HepG2 (cell line): ENCODE measurements at regions not wholly inside any gene's neighbourhood (a gene's known extent, or its start where the extent isn't known, plus 50 kb on each side); places are given as distances from the start of the nearest gene placed in this dataset.

Experiments
- ARNTL ChIP-seq: sonication (generic); formaldehyde crosslinking; IDR thresholded peaks from 2 replicates; pipeline ENCODE4 v1.4.0; 2020; ENCODE audit warnings: mild to moderate bottlenecking, missing genetic modification reagents
- ATF3 ChIP-seq: sonication (generic); formaldehyde crosslinking; IDR thresholded peaks from 2 replicates; pipeline ENCODE4 v1.4.0; 2020; ENCODE audit warnings: missing genetic modification reagents
- BHLHE40 ChIP-seq: IDR thresholded peaks from 2 replicates; pipeline ENCODE4 v1.6.1; 2011; ENCODE audit warnings: low read length, improper control_type of control experiment
- BORCS8-MEF2B ChIP-seq: sonication (generic); formaldehyde crosslinking; IDR thresholded peaks from 2 replicates; pipeline ENCODE4 v1.8.0; 2022; ENCODE audit warnings: mild to moderate bottlenecking, missing genetic modification reagents
- CAMTA2 ChIP-seq: sonication (generic); formaldehyde crosslinking; IDR thresholded peaks from 2 replicates; pipeline ENCODE4 v1.4.0; 2020; ENCODE audit warnings: mild to moderate bottlenecking, missing genetic modification reagents, borderline replicate concordance
- CENPX ChIP-seq: sonication (generic); formaldehyde crosslinking; IDR thresholded peaks from 2 replicates; pipeline ENCODE4 v1.9.0; 2021; ENCODE audit warnings: mild to moderate bottlenecking, missing genetic modification reagents, moderate library complexity
- GFI1 ChIP-seq: sonication (generic); formaldehyde crosslinking; IDR thresholded peaks from 2 replicates; pipeline ENCODE4 v1.5.0; 2020; ENCODE audit warnings: missing genetic modification reagents, mild to moderate bottlenecking, borderline replicate concordance
- HDAC6 ChIP-seq: fragments of 200-600 bp; sonication (generic); IDR thresholded peaks from 2 replicates; pipeline ENCODE4 v1.7.0; 2017; ENCODE audit warnings: mild to moderate bottlenecking, antibody characterized with exemption, low read length, low read depth
- MYNN ChIP-seq: sonication (generic); formaldehyde crosslinking; IDR thresholded peaks from 2 replicates; pipeline ENCODE4 v1.4.0; 2020; ENCODE audit warnings: mild to moderate bottlenecking, low read depth, missing genetic modification reagents
- NR2F1 ChIP-seq, 2 experiments: fragments of 450-650 bp in 1 of 2; formaldehyde crosslinking in 1 of 2; IDR thresholded peaks; 2 replicates each; pipeline versions ENCODE4 v1.5.0 to v1.6.1; 2016 to 2020; ENCODE audit warnings: mild to moderate bottlenecking in 1 of 2, missing compliant biosample characterization in 1 of 2, missing genetic modification reagents in 1 of 2, moderate library complexity in 1 of 2
- NRL ChIP-seq: sonication (generic); formaldehyde crosslinking; IDR thresholded peaks from 2 replicates; pipeline ENCODE4 v1.5.0; 2020; ENCODE audit warnings: missing genetic modification reagents, mild to moderate bottlenecking, moderate library complexity, borderline replicate concordance
- PBX3 ChIP-seq: sonication (generic); formaldehyde crosslinking; IDR thresholded peaks from 2 replicates; pipeline ENCODE4 v1.8.1; 2023; ENCODE audit warnings: missing genetic modification reagents, inconsistent platforms, borderline replicate concordance
- SAFB2 ChIP-seq: sonication (generic); formaldehyde crosslinking; IDR thresholded peaks from 2 replicates; pipeline ENCODE4 v1.5.1; 2020; ENCODE audit warnings: missing genetic modification reagents, low read depth, mild to moderate bottlenecking, borderline replicate concordance
- SALL1 ChIP-seq: sonication (generic); formaldehyde crosslinking; IDR thresholded peaks from 2 replicates; pipeline ENCODE4 v1.8.0; 2022; ENCODE audit warnings: mild to moderate bottlenecking, missing genetic modification reagents
- SMYD3 ChIP-seq: sonication (generic); formaldehyde crosslinking; IDR thresholded peaks from 2 replicates; pipeline ENCODE4 v1.8.1; 2023; ENCODE audit warnings: mild to moderate bottlenecking, missing genetic modification reagents
- SOX13 ChIP-seq, 3 experiments: fragments of 450-650 bp in 1 of 3; sonication (generic) in 1 of 3; formaldehyde crosslinking in 1 of 3; IDR thresholded peaks in 2 of 3; conservative IDR thresholded peaks in 1 of 3; 2 replicates each; pipeline versions ENCODE4 v1.5.0 to v1.6.1; 2016 to 2020; ENCODE audit warnings: antibody characterized with exemption in 1 of 3, mild to moderate bottlenecking in 1 of 3, missing compliant biosample characterization in 1 of 3, missing genetic modification reagents in 1 of 3, moderate library complexity in 1 of 3
- TCF7 ChIP-seq: sonication (generic); IDR thresholded peaks from 2 replicates; pipeline ENCODE4 v1.6.1; 2016; ENCODE audit warnings: antibody characterized with exemption, low read depth
- ZNF367 ChIP-seq: sonication (generic); formaldehyde crosslinking; IDR thresholded peaks from 2 replicates; pipeline ENCODE4 v1.4.0; 2020; ENCODE audit warnings: missing genetic modification reagents, borderline replicate concordance
- ZNF879 ChIP-seq: sonication (generic); formaldehyde crosslinking; IDR thresholded peaks from 2 replicates; pipeline ENCODE4 v1.8.1; 2023; ENCODE audit warnings: missing genetic modification reagents
- TF ChIP-seq, protein P1 (sequence below): sonication (generic); formaldehyde crosslinking; IDR thresholded peaks from 2 replicates; pipeline ENCODE4 v1.5.0; 2020; ENCODE audit warnings: missing genetic modification reagents

- no peak for TF ChIP-seq PBX3 (CRISPR knock-in tag)
- TF ChIP-seq, protein P1, sequence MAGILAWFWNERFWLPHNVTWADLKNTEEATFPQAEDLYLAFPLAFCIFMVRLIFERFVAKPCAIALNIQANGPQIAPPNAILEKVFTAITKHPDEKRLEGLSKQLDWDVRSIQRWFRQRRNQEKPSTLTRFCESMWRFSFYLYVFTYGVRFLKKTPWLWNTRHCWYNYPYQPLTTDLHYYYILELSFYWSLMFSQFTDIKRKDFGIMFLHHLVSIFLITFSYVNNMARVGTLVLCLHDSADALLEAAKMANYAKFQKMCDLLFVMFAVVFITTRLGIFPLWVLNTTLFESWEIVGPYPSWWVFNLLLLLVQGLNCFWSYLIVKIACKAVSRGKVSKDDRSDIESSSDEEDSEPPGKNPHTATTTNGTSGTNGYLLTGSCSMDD (CRISPR knock-in tag), result no peak
- TF ChIP-seq TCF7, result no peak
- TF ChIP-seq ARNTL (CRISPR knock-in tag), result no peak
- no peak for TF ChIP-seq NRL (CRISPR knock-in tag)
- TF ChIP-seq SAFB2, result no peak
- peak; percentile 25 to 83; a peak in 2 of 4 replicates for TF ChIP-seq NR2F1 (CRISPR knock-in tag; IDR thresholded peaks at IDR 0.05)
- TF ChIP-seq ZNF879, result no peak
- no peak for TF ChIP-seq SOX13 (IDR thresholded peaks at IDR 0.05)
- peak in 1 of 2 experiments; percentile 26; a peak in 1 of 4 replicates for TF ChIP-seq SOX13 (CRISPR knock-in tag; conservative IDR thresholded peaks at IDR 0.05 in 1 of 2, IDR thresholded peaks at IDR 0.05 in 1 of 2)
- TF ChIP-seq SMYD3, result no peak
- no peak for TF ChIP-seq ZNF367 (CRISPR knock-in tag)
- no peak for TF ChIP-seq CENPX
- TF ChIP-seq MYNN (CRISPR knock-in tag), result no peak
- no peak for TF ChIP-seq SALL1 (CRISPR knock-in tag)
- no peak for TF ChIP-seq GFI1 (CRISPR knock-in tag)
- TF ChIP-seq CAMTA2 (CRISPR knock-in tag), result no peak
- no peak for TF ChIP-seq HDAC6
- TF ChIP-seq BORCS8-MEF2B, result no peak
- TF ChIP-seq ATF3 (CRISPR knock-in tag), result no peak
- TF ChIP-seq BHLHE40, result 0 out of 2 replicates have a peak, but pooled peaks have one; percentile 40
Measured at GRCh38 chrX:147180886-147181285, 366.3 kb upstream of the CXorf51A start (continued).
